SJCRH30 (cell line): ENCODE measurements at regions not wholly inside any gene's neighbourhood (a gene's known extent, or its start where the extent isn't known, plus 50 kb on each side); places are given as distances from the start of the nearest gene placed in this dataset.
"Not testable (repeated sequence)": the region's sequence is repeated elsewhere in the genome, so short reads cannot be mapped to it uniquely, and the experiment has no call there.

Source experiments
- DNase-seq, 2 experiments: peaks; one replicate each; pipeline ENCODE4 v3.0.0-alpha.2; 2015 to 2020
- H3K27ac ChIP-seq: fragments of 250-450 bp; sonication (Bioruptor Pico); 2 replicates; pipeline ENCODE4 v1.5.1; 2020; ENCODE audit warnings: mild to moderate bottlenecking, moderate library complexity
- H3K27me3 ChIP-seq: fragments of 250-450 bp; sonication (Bioruptor Pico); 2 replicates; pipeline ENCODE4 v1.5.1; 2020; ENCODE audit warnings: mild to moderate bottlenecking, moderate library complexity
- H3K36me3 ChIP-seq: fragments of 250-450 bp; sonication (Bioruptor Pico); 2 replicates; pipeline ENCODE4 v1.5.1; 2020; ENCODE audit warnings: mild to moderate bottlenecking, moderate library complexity
- H3K4me1 ChIP-seq: fragments of 250-450 bp; sonication (Bioruptor Pico); 2 replicates; pipeline ENCODE4 v1.5.1; 2020; ENCODE audit warnings: mild to moderate bottlenecking, moderate library complexity
- H3K4me3 ChIP-seq: fragments of 250-450 bp; sonication (Bioruptor Pico); 2 replicates; pipeline ENCODE4 v1.5.1; 2020; ENCODE audit warnings: mild to moderate bottlenecking, moderate library complexity
- H3K9me3 ChIP-seq: fragments of 250-450 bp; sonication (Bioruptor Pico); replicated peaks from 2 replicates; pipeline ENCODE4 v1.5.1; 2020; ENCODE audit warnings: mild to moderate bottlenecking, moderate library complexity

DNA sequence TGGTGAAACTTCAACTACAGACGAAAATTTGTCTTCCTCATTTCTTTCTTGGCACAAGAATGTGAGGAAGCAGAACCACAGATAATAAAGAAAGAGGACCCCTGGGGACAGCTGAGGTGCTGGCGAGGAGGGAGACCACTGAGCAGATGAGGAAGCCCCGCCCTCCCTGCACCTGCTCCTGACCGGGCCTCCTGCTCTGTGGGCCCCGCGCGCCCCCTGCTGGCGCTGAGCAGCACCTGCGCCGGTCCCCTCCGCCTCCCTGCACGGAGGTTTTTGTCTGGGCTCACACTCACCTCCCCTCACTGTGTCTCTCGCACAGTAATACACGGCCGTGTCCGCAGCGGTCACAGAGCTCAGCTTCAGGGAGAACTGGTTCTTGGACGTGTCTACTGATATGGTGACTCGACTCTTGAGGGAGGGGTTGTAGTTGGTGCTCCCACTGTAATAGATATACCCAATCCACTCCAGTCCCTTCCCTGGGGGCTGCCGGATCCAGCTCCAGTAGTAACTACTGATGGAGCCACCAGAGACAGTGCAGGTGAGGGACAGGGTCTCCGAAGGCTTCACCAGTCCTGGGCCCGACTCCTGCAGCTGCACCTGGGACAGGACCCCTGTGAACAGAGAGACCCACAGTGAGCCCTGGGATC is 1100.7 kb downstream of the TMEM121 start:
- H3K4me1 ChIP-seq, H3K27me3 ChIP-seq: not testable (repeated sequence)

DNA sequence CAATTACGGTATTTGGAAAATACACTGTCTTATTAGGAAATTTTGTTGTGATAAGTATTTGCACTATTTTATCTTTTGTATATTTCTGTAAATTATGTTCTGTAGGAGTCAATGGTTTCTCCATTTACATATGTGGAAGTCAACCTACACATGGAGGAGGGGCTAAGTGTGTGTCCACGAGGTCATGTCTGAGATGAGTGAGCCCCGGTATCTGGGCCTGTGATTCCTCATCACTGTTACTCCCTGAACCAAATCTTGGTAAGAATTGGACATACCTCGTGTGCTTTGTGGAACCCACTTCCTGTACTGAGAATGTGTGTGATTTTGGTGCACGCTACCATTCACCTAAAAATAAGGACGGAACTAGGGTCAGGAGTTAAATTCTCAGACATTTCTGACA is 1105.5 kb downstream of the TMEM121 start:
- Histone ChIP-seq H3K4me1 (no peaks in the 10 kb centered on the region), H3K4me3 (no peak overlapping the region)
- no peak for DNase-seq

More for the DNA sequence above, 1100.7 kb downstream of the TMEM121 start:
- not testable (repeated sequence) for H3K9me3 ChIP-seq, H3K36me3 ChIP-seq, H3K27ac ChIP-seq, H3K4me3 ChIP-seq
- peak; percentile 44 to 50 for DNase-seq

DNA sequence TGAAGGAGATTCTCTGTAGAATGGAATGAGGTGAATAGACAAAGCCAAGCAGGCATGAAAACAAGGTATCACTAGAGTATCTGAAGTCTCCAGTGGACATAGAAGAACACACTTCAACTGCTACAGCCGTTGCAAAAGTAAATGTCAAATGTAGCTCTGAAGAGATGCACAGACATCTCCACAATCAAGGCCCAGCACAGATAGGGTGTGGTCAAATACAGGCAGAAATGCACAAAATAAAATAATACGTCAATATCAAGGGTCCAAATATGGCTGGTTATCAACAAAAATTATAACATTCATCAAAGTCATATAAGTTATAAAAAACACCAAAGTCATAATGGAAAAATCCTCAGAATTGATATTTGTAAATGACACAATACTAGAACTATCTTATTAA is 1107.3 kb downstream of the TMEM121 start:
- no peak for DNase-seq
- no peaks in the 10 kb centered on the region for H3K9me3 ChIP-seq
- no peaks in the 10 kb centered on the region for H3K4me1 ChIP-seq

More for the DNA sequence above, 1105.5 kb downstream of the TMEM121 start:
- no peaks in the 10 kb centered on the region for H3K9me3 ChIP-seq
- no peak overlapping the region for H3K27ac ChIP-seq
- no peaks in the 10 kb centered on the region for H3K27me3 ChIP-seq
- no peaks in the 10 kb centered on the region for H3K36me3 ChIP-seq

DNA sequence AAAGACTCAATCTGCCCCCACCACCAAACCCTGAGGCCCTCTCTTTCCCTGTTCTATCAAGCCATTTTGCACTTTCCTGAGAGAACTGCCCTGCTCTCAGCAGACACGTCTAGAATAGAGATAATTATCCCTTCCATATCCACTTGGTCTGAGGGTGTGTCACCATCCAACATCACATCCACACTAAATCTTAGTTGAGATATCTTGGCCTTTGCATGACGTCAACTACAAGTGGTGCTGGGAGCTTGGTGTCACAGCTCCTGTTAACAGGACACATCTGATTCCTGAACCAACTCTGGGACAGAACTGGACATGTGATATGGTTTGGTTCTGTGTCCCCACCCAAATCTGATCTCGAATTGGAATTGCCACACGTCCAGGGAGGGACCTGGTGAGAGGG is 1109.2 kb downstream of the TMEM121 start:
- Histone ChIP-seq H3K27ac (no peak overlapping the region), H3K4me1 (no peaks in the 10 kb centered on the region), H3K4me3 (no peak overlapping the region), H3K9me3 (no peaks in the 10 kb centered on the region), H3K36me3 (no peaks in the 10 kb centered on the region), H3K27me3 (no peaks in the 10 kb centered on the region)
- no peak for DNase-seq

More for the DNA sequence above, 1107.3 kb downstream of the TMEM121 start:
- Histone ChIP-seq H3K27me3 (no peaks in the 10 kb centered on the region), H3K36me3 (no peaks in the 10 kb centered on the region), H3K27ac (no peak overlapping the region), H3K4me3 (no peak overlapping the region)

DNA sequence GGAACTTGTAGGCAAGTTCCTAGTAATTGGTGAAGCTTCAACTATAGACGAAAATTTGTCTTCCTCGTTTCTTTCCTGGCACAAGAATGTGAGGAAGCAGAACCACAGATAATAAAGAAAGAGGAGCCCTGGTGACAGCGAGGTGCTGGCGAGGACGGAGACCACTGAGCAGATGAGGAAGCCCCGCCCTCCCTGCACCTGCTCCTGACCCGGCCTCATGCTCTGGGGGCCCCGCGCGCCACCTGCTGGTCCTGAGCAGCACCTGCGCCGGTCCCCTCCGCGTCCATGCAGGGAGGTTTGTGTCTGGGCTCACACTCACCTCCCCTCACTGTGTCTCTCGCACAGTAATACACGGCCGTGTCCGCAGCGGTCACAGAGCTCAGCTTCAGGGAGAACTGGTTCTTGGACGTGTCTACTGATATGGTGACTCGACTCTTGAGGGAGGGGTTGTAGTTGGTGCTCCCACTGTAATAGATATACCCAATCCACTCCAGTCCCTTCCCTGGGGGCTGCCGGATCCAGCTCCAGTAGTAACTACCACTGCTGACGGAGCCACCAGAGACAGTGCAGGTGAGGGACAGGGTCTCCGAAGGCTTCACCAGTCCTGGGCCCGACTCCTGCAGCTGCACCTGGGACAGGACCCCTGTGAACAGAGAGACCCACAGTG is 1112.5 kb downstream of the TMEM121 start:
- not testable (repeated sequence) for H3K36me3 ChIP-seq, H3K27ac ChIP-seq, H3K9me3 ChIP-seq, H3K27me3 ChIP-seq, H3K4me1 ChIP-seq, H3K4me3 ChIP-seq
- DNase-seq = peak; percentile 35 to 54

DNA sequence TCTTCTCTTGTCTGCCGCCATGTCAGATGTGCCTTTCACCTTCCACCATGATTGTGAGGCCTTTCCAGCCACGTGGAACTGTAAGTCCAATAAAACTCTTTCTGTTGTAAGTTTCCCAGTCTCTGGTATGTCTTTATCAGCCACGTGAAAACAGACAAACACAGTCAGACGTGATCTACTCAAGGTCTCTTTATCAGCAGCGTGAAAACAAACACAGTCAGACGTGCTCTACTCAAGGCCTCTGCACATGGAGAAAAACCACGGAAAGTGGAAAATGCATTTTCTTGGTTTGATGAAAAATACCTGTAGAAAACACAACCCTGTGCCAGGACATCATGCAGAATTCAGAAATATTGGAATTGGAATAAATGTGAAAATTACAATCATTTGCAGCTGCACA is 1115.7 kb downstream of the TMEM121 start:
- H3K27me3 ChIP-seq = no peaks in the 10 kb centered on the region
- no peaks in the 10 kb centered on the region for H3K9me3 ChIP-seq
- no peaks in the 10 kb centered on the region for H3K4me1 ChIP-seq
- no peak overlapping the region for H3K4me3 ChIP-seq
- H3K36me3 ChIP-seq = no peaks in the 10 kb centered on the region
- no peak overlapping the region for H3K27ac ChIP-seq
- no peak for DNase-seq

DNA sequence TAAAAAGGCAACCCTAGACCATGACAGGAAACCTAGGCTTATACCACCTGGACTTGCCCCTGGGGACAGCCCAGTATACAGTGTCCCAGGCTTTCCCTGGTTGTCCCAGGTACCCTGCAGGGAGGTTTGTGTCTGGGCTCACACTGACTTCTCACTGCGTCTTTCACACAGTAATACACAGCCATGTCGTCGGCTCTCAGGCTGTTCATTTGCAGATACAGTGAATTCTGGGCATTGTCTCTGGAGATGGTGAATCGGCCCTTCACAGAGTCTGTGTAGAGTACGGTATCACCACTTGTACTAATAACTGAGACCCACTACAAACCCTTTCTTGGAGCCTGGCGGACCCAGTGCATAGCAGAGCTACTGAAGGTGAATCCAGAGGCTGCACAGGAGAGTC is 1116.6 kb downstream of the TMEM121 start:
- H3K36me3 ChIP-seq, H3K4me1 ChIP-seq, DNase-seq, H3K27me3 ChIP-seq, H3K9me3 ChIP-seq, H3K27ac ChIP-seq, H3K4me3 ChIP-seq: not testable (repeated sequence)

DNA sequence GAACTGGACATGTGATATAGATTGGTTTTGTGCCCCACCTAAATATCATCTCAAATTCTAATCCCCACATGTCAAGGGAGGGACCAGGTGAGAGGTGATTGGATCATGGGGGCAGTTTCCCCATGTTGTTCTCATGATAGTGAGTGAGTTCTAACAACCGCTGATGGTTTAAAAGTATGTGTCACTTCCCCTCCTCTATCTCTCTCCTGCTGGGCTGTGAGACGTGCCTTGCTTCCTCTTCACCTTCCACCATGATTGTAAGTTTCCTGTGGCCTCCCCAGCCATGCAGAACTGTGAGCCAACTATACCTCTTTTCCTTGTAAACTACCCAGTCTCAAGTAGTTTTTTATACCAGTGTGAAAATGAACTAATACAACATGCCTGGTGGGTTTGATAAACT is 1122.5 kb downstream of the TMEM121 start:
- H3K36me3 ChIP-seq, H3K27me3 ChIP-seq, H3K9me3 ChIP-seq, H3K4me3 ChIP-seq, DNase-seq, H3K27ac ChIP-seq, H3K4me1 ChIP-seq: not testable (repeated sequence)

DNA sequence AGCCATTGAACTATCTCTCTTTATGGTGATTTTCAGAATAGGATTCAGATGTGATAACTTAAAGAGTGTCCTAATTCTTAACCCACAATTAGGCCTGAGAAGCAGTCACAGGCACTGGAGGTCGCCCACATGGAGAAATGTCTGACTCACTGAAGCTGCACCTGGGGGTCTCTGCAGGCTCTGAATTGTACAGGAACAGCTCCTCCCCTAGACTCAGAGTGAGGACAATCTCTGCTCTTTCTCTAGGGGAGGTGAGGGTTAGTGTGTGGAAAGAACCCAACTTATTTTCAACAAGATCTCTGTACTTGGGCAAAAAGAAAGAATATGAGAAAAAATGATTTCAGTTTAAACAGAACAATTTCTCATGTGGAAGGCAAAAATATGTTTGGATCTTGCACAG is 1124.6 kb downstream of the TMEM121 start:
- no peak for DNase-seq
- no peak overlapping the region for H3K27ac ChIP-seq
- H3K4me3 ChIP-seq = no peak overlapping the region
- no peaks in the 10 kb centered on the region for H3K4me1 ChIP-seq
- H3K36me3 ChIP-seq = no peaks in the 10 kb centered on the region
- H3K27me3 ChIP-seq = 0 out of 2 replicates have a peak, but pooled peaks cover 3% of the 10 kb centered on the region
- no peaks in the 10 kb centered on the region for H3K9me3 ChIP-seq

DNA sequence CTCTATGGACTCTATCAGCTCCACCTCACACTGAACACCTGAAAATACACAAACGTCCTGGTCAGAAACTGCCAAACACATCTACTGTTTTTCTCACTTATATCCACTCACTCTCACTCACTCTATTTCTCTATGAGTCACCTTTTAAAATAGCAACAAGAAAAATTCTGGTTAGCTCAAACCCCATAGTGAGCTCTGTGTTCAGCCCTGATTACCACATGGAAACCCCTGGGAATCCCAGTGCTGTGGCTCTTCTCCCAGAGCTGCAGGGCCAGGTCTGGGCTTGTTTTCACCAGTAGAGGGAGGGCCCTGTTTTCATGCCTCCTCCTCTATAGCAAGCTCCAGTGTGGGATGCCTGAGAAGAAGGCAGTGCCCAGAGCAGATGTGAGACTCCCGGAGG is 1126.1 kb downstream of the TMEM121 start:
- DNase-seq = no peak
- Histone ChIP-seq H3K27ac (no peak overlapping the region), H3K4me1 (no peaks in the 10 kb centered on the region), H3K9me3 (no peaks in the 10 kb centered on the region), H3K27me3 (peaks cover 3% of the 10 kb centered on the region; the same call in 1 of the 2 replicates), H3K36me3 (no peaks in the 10 kb centered on the region), H3K4me3 (no peak overlapping the region)

DNA sequence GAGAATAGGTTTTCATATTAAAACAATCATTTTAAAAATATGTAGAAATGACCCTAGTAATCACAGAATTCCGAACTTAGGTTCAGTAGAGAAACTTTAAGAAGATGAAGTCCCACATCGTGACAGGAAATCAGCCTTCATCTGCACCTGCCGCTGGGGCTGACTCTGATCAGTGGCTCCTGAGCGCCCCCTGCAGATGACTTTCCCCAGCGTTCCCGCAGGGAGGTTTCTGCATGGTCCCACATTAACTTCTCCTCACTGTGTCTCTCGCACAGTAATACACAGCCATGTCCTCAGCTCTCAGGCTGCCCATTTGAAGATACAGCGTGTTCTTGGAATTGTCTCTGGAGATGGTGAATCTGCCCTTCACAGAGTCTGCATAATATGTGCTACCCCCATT is 1131.1 kb downstream of the TMEM121 start:
- no peaks in the 10 kb centered on the region for H3K36me3 ChIP-seq
- no peak overlapping the region for H3K27ac ChIP-seq
- H3K27me3 ChIP-seq = peaks cover 3% of the 10 kb centered on the region
- no peaks in the 10 kb centered on the region; the same call in 1 of the 2 replicates for H3K9me3 ChIP-seq
- H3K4me3 ChIP-seq = no peak overlapping the region
- peak in 1 of 2 experiments; percentile 33 for DNase-seq
- no peaks in the 10 kb centered on the region for H3K4me1 ChIP-seq

DNA sequence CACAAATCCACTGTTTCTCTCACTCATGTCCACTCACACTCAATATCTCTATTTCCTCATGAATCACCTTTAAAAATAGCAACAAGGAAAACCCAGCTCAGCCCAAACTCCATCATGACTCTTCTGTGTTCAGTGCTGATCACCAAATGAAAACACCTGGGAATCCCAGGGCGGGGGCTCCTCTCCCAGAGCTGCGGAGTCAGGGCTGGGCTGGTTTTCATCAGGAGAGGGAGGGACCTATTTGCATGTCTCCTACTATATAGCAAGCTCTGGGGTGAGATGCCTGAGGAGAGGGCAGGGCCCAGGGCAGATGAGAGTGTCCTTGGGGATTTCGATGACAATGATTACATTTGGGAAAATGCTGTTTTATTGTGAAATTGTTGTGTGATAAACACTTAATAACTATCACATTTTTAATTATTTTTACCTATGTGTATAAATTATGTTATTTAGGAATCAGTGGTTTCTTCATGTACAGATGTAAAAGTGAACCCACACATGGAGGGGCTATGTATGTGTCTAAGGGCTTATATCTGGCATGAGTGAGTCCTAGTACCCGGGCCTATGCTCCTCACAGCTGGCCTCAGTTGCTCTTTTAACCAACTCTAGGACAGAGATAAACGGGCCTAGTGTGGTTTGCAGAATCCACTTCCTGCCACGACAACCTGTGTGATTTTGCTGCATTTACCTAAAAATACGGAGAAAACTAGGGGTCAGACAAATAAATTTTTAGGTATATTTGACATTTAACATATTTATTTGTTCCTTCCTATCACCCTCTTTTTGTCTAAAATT is 1131.9 kb downstream of the TMEM121 start:
- H3K9me3 ChIP-seq, H3K36me3 ChIP-seq, H3K27ac ChIP-seq, H3K4me1 ChIP-seq, DNase-seq, H3K27me3 ChIP-seq, H3K4me3 ChIP-seq: not testable (repeated sequence)

DNA sequence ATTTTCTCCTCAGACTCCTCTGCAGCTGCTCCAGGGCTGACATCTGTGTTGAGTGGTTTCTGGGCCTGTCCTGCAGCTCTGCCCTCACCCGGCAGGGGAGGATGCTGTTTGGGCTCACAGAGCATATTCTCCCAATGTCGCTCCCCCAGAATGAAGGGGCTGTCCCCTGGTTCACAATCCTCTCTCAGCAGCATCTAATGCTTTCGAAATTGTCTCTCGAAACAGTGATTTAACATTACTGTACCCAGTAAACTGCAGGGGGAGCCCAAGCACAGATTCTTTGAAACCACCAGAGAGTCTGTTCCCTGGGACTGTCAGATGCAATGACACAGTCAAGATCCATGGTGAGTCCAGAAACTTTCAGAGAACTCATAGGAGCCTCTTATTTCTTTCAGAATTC is 1135.2 kb downstream of the TMEM121 start:
- H3K4me1 ChIP-seq, H3K36me3 ChIP-seq, H3K27ac ChIP-seq, H3K9me3 ChIP-seq, H3K27me3 ChIP-seq, H3K4me3 ChIP-seq: not testable (repeated sequence)
- DNase-seq = peak; percentile 21 to 48

DNA sequence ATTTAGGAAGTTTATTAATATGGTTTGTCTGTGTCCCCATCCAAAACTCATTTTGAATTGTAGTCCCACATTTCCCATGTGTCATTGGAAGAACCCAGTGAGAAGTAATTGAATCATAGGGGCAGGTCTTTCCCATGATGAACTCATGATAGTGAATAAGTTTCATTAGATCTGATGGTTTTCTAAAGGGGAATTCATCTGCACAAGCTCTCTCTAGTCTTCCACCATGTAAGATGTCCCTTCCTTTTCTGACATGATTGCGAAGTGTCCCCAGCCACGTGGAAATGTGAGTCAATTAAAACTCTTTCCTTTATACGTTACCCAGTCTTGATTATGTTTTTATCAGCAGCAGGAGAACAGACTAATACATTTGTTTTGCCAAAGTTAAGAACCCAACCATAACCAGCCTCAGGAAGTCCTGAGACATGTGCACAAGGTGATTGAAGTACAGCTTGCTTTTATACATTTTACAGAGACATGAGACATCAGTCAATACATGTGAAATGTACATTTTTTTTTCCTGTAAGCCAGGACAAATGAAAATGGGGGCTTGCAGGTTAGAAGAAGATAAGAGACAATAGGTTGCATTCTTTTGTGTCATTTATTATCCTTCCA is 1136.7 kb downstream of the TMEM121 start:
- no peak overlapping the region for H3K27ac ChIP-seq
- no peak for DNase-seq
- H3K4me3 ChIP-seq = no peak overlapping the region
- H3K36me3 ChIP-seq = no peaks in the 10 kb centered on the region
- H3K9me3 ChIP-seq = peaks cover 4% of the 10 kb centered on the region; the same call in 1 of the 2 replicates
- no peaks in the 10 kb centered on the region for H3K4me1 ChIP-seq
- no peaks in the 10 kb centered on the region; the same call in 1 of the 2 replicates for H3K27me3 ChIP-seq

DNA sequence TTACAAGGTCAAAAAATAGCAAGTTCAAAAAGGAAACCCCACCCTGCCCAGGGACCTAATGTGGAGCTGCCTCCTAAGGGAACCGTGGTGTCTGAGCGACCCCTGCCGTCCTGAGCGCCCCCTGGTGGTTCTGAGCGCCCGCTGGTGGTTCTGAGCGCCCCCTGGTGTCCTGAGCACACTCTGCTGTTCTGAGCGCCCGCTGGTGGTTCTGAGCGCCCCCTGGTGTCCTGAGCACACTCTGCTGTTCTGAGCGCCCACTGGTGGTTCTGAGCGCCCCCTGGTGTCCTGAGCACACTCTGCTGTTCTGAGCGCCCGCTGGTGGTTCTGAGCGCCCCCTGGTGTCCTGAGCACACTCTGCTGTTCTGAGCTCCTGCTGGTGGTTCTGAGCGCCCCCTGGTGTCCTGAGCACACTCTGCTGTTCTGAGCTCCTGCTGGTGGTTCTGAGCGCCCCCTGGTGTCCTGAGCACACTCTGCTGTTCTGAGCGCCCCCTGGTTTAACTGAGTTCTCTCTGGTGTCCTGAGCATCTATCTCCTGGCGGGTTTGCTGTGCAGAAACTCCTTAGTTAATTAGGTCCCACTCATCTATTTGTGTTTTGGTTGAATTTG is 1137.5 kb downstream of the TMEM121 start:
- DNase-seq = peak in 1 of 2 experiments; percentile 20

More for the DNA sequence above, 1137.5 kb downstream of the TMEM121 start:
- H3K27me3 ChIP-seq, H3K36me3 ChIP-seq, H3K4me1 ChIP-seq, H3K27ac ChIP-seq, H3K4me3 ChIP-seq, H3K9me3 ChIP-seq: not testable (repeated sequence)
